GM21717 (cell line): ENCODE measurements at regions not wholly inside any gene's neighbourhood (a gene's known extent, or its start where the extent isn't known, plus 50 kb on each side); places are given as distances from the start of the nearest gene placed in this dataset.
"Not testable (repeated sequence)": the region's sequence is repeated elsewhere in the genome, so short reads cannot be mapped to it uniquely, and the experiment has no call there.

ENCODE experiments used
- ATAC-seq: cut with Tn5 transposase; IDR thresholded peaks from one replicate; pipeline ENCODE4 v1.9.1; 2021; ENCODE audit warnings: mild to moderate bottlenecking, moderate library complexity; ENCODE audit not compliant: unreplicated experiment

- no peak for ATAC-seq
These were observed 98.9 kb upstream of the WAC start for GRCh38 chr10:28434063-28434462.

GRCh38 chr10:28442403-28442802, 90.5 kb upstream of the WAC start:
- ATAC-seq = no peak

- ATAC-seq = no peak
These were observed 88.9 kb upstream of the WAC start for GRCh38 chr10:28444031-28444430.

GRCh38 chr10:28445516-28445915, 87.4 kb upstream of the WAC start:
- ATAC-seq = no peak

- ATAC-seq = no peak
These were observed 83.5 kb upstream of the WAC start for GRCh38 chr10:28449382-28449781.

- no peak for ATAC-seq
These were observed 83.0 kb upstream of the WAC start for GRCh38 chr10:28449926-28450325.

GRCh38 chr10:28453926-28454325, 79.0 kb upstream of the WAC start:
- no peak for ATAC-seq

GRCh38 chr10:28457110-28457509, 75.8 kb upstream of the WAC start:
- no peak for ATAC-seq

- ATAC-seq = not testable (repeated sequence)
These were observed 75.0 kb upstream of the WAC start for GRCh38 chr10:28457873-28458272.

- ATAC-seq = no peak
These were observed 73.3 kb upstream of the WAC start for GRCh38 chr10:28459453-28460144.

GRCh38 chr10:28463141-28463540, 69.8 kb upstream of the WAC start:
- no peak for ATAC-seq

- ATAC-seq = no peak
These were observed 69.1 kb upstream of the WAC start for GRCh38 chr10:28463676-28464395.

- ATAC-seq = no peak
These were observed 65.3 kb upstream of the WAC start for GRCh38 chr10:28467615-28468014.

GRCh38 chr10:28468707-28469483, 64.0 kb upstream of the WAC start:
- ATAC-seq = no peak

- no peak for ATAC-seq
These were observed 61.9 kb upstream of the WAC start for GRCh38 chr10:28470873-28471651.

GRCh38 chr10:28471652-28472050, 61.3 kb upstream of the WAC start:
- no peak for ATAC-seq

- no peak for ATAC-seq
These were observed 54.3 kb upstream of the WAC start for GRCh38 chr10:28478646-28479045.

GRCh38 chr10:28479425-28479865, 53.5 kb upstream of the WAC start:
- ATAC-seq = no peak

GRCh38 chr10:28479927-28480627, 52.8 kb upstream of the WAC start:
- ATAC-seq = no peak

GRCh38 chr10:28480628-28480965, 52.3 kb upstream of the WAC start:
- ATAC-seq = no peak
